ENCODE measurements at regions not wholly inside any gene's neighbourhood (a gene's known extent, or its start where the extent isn't known, plus 50 kb on each side); places are given as distances from the start of the nearest gene placed in this dataset.

- no peak for TF ChIP-seq CTCF (IDR thresholded peaks at IDR 0.05; ENCODE audit: poor library complexity)
- TF ChIP-seq EZH2phosphoT487 (IDR thresholded peaks at IDR 0.05; ENCODE audit: low read depth, severe bottlenecking, unreplicated experiment): no peak
Measured at GRCh38 chr10:63064706-63065105, 68.4 kb upstream of the NRBF2 start.

All from hepatocyte (in vitro differentiated cells).